ENCODE measurements at regions not wholly inside any gene's neighbourhood (a gene's known extent, or its start where the extent isn't known, plus 50 kb on each side); places are given as distances from the start of the nearest gene placed in this dataset.

- TF ChIP-seq CTCF (IDR thresholded peaks at IDR 0.05) (no peak), ZFX (IDR thresholded peaks at IDR 0.05; ENCODE audit: borderline replicate concordance) (no peak)
Observed at GRCh38 chr4:85175190-85175589, 208.7 kb upstream of the WDFY3 start.

Data from 22Rv1 (cell line).